H9 (cell line): ENCODE measurements at regions not wholly inside any gene's neighbourhood (a gene's known extent, or its start where the extent isn't known, plus 50 kb on each side); places are given as distances from the start of the nearest gene placed in this dataset.

Experiments used
- DNase-seq: peaks from one replicate; pipeline ENCODE4 v3.0.0-alpha.2; 2017
- H2AFZ ChIP-seq: one replicate; pipeline ENCODE4 v1.6.1; 2013; ENCODE audit warnings: mild to moderate bottlenecking, low read length, control low read depth, moderate library complexity
- H2AK5ac ChIP-seq: 2 replicates; pipeline ENCODE4 v1.6.1; 2013; ENCODE audit warnings: low read length, control low read depth, mixed read lengths; ENCODE audit not compliant: insufficient read length
- H2BK120ac ChIP-seq: one replicate; pipeline ENCODE4 v1.6.1; 2013; ENCODE audit warnings: low read depth, mild to moderate bottlenecking, low read length, control low read depth, inconsistent platforms; ENCODE audit not compliant: poor library complexity, severe bottlenecking
- H2BK12ac ChIP-seq: 2 replicates; pipeline ENCODE4 v1.6.1; 2013; ENCODE audit warnings: low read length, control low read depth, mixed read lengths, low read depth; ENCODE audit not compliant: insufficient read length
- H2BK15ac ChIP-seq: 2 replicates; pipeline ENCODE4 v1.6.1; 2013; ENCODE audit warnings: low read depth, low read length, control low read depth
- H2BK20ac ChIP-seq: one replicate; pipeline ENCODE4 v1.6.1; 2013; ENCODE audit warnings: low read depth, mild to moderate bottlenecking, low read length, control low read depth, inconsistent platforms; ENCODE audit not compliant: poor library complexity, severe bottlenecking
- H2BK5ac ChIP-seq: 2 replicates; pipeline ENCODE4 v1.6.1; 2013; ENCODE audit warnings: low read length, control low read depth, mixed read lengths; ENCODE audit not compliant: insufficient read length
- H3K14ac ChIP-seq: 2 replicates; pipeline ENCODE4 v1.6.1; 2013; ENCODE audit warnings: low read length, control low read depth; ENCODE audit not compliant: insufficient read depth
- H3K18ac ChIP-seq: 2 replicates; pipeline ENCODE4 v1.6.1; 2013; ENCODE audit warnings: low read depth, mild to moderate bottlenecking, mixed read lengths, low read length, control low read depth; ENCODE audit not compliant: insufficient read length
- H3K23ac ChIP-seq: 2 replicates; pipeline ENCODE4 v1.6.1; 2013; ENCODE audit warnings: low read length, control low read depth, mixed read lengths, low read depth; ENCODE audit not compliant: insufficient read length
- H3K23me2 ChIP-seq: 2 replicates; pipeline ENCODE4 v1.6.1; 2013; ENCODE audit warnings: low read depth, mild to moderate bottlenecking, mixed read lengths, low read length, control low read depth; ENCODE audit not compliant: insufficient read length, poor library complexity, severe bottlenecking
- H3K27ac ChIP-seq: 2 replicates; pipeline ENCODE4 v1.5.1; 2013; ENCODE audit warnings: low read length, control low read depth, mixed read lengths, low read depth; ENCODE audit not compliant: insufficient read length
- H3K27me3 ChIP-seq: 2 replicates; pipeline ENCODE4 v1.6.1; 2013; ENCODE audit warnings: low read length, control low read depth, inconsistent platforms; ENCODE audit not compliant: insufficient read depth
- H3K4ac ChIP-seq: 2 replicates; pipeline ENCODE4 v1.6.1; 2013; ENCODE audit warnings: low read depth, mild to moderate bottlenecking, control low read depth, inconsistent platforms, low read length, moderate library complexity
- H3K4me1 ChIP-seq: 2 replicates; pipeline ENCODE4 v1.6.1; 2013; ENCODE audit warnings: low read length, control low read depth, inconsistent platforms; ENCODE audit not compliant: insufficient read depth
- H3K4me2 ChIP-seq: 2 replicates; pipeline ENCODE4 v1.6.1; 2013; ENCODE audit warnings: low read length, control low read depth, mixed read lengths; ENCODE audit not compliant: insufficient read length, insufficient read depth
- H3K56ac ChIP-seq: 2 replicates; pipeline ENCODE4 v1.6.1; 2013; ENCODE audit warnings: low read depth, mild to moderate bottlenecking, mixed read lengths, low read length, control low read depth; ENCODE audit not compliant: insufficient read length
- H3K79me1 ChIP-seq: 2 replicates; pipeline ENCODE4 v1.6.1; 2013; ENCODE audit warnings: low read depth, mild to moderate bottlenecking, moderate library complexity, low read length, control low read depth, inconsistent platforms; ENCODE audit not compliant: insufficient read depth, poor library complexity, severe bottlenecking
- H3K79me2 ChIP-seq: 2 replicates; pipeline ENCODE4 v1.6.1; 2013; ENCODE audit warnings: low read length, control low read depth, inconsistent platforms; ENCODE audit not compliant: insufficient read depth
- H3K9ac ChIP-seq: 2 replicates; pipeline ENCODE4 v1.6.1; 2013; ENCODE audit warnings: low read length, control low read depth, mixed read lengths; ENCODE audit not compliant: insufficient read length; ENCODE audit errors: extremely low read depth
- H3K9me3 ChIP-seq: one replicate; pipeline ENCODE4 v1.6.1; 2013; ENCODE audit warnings: low read depth, low read length, inconsistent platforms; ENCODE audit not compliant: control insufficient read depth
- H3T11ph ChIP-seq: one replicate; pipeline ENCODE4 v1.6.1; 2013; ENCODE audit warnings: mild to moderate bottlenecking, low read length, control low read depth, inconsistent platforms
- H4K20me1 ChIP-seq: one replicate; pipeline ENCODE4 v1.6.1; 2013; ENCODE audit not compliant: control insufficient read depth, insufficient read length, insufficient read depth
- H4K5ac ChIP-seq: 2 replicates; pipeline ENCODE4 v1.6.1; 2013; ENCODE audit warnings: low read depth, mild to moderate bottlenecking, mixed read lengths, low read length, control low read depth; ENCODE audit not compliant: insufficient read length
- H4K8ac ChIP-seq: replicated peaks from 2 replicates; pipeline ENCODE4 v1.6.1; 2013; ENCODE audit warnings: low read length, control low read depth, mixed read lengths, low read depth; ENCODE audit not compliant: insufficient read length
- H4K91ac ChIP-seq: 2 replicates; pipeline ENCODE4 v1.6.1; 2013; ENCODE audit warnings: low read depth, mild to moderate bottlenecking, moderate library complexity, mixed read lengths, low read length, control low read depth; ENCODE audit not compliant: insufficient read length
- H3K27ac Mint-ChIP-seq, 3 experiments: 2 replicates in 2 of 3; 3 replicates in 1 of 3; pipeline ENCODE4 v1.8.0; 2020 to 2021; ENCODE audit warnings: mixed read lengths in 3 of 3, mild to moderate bottlenecking in 1 of 3, moderate library complexity in 1 of 3
- H3K27me3 Mint-ChIP-seq: 2 replicates; pipeline ENCODE4 v1.8.0; 2021; ENCODE audit warnings: low read depth, mild to moderate bottlenecking, moderate library complexity, mixed read lengths
- H3K36me3 Mint-ChIP-seq, 3 experiments: 2 replicates in 2 of 3; 3 replicates in 1 of 3; pipeline ENCODE4 v1.8.0; 2020 to 2021; ENCODE audit warnings: low read depth in 3 of 3, mixed read lengths in 3 of 3; ENCODE audit not compliant: insufficient read depth in 1 of 3
- H3K4me1 Mint-ChIP-seq, 2 experiments: 2 replicates each; pipeline ENCODE4 v1.8.0; 2020; ENCODE audit warnings: mixed read lengths in 2 of 2
- H3K4me3 Mint-ChIP-seq, 2 experiments: 2 replicates in 1 of 2; 3 replicates in 1 of 2; pipeline ENCODE4 v1.8.0; 2020 to 2021; ENCODE audit warnings: mild to moderate bottlenecking in 2 of 2, mixed read lengths in 2 of 2, moderate library complexity in 1 of 2
- H3K9me3 Mint-ChIP-seq, 2 experiments: 2 replicates in 1 of 2; 3 replicates in 1 of 2; pipeline ENCODE4 v1.8.0; 2020; ENCODE audit warnings: mild to moderate bottlenecking in 2 of 2, mixed read lengths in 2 of 2, moderate library complexity in 1 of 2
- CTCF ChIP-seq: fragments of 200-600 bp; sonication (generic); conservative IDR thresholded peaks from 3 replicates; pipeline ENCODE4 v1.8.0; 2021; ENCODE audit warnings: antibody characterized with exemption, mild to moderate bottlenecking
- WGBS: extraction: QIAGEN DNeasy Blood & Tissue Kit; methylation state at CpG from one replicate; pipeline ENCODE4 v1.1.7; 2013; ENCODE audit warnings: missing lambda C conversion rate, low lambda C conversion rate, mixed read lengths; ENCODE audit not compliant: insufficient read length; ENCODE audit errors: extremely low coverage; 5-methylcytosine and 5-hydroxymethylcytosine counted together

GRCh38 chr18:71326826-71327225 lies 1038.0 kb downstream of the SOCS6 start:
- Histone ChIP-seq H3K14ac (no peak overlapping the region), H2BK120ac (no peak overlapping the region), H2BK5ac (no peak overlapping the region), H4K91ac (no peak overlapping the region), H4K20me1 (no peaks in the 10 kb centered on the region), H3K4me2 (no peak overlapping the region), H3K79me2 (no peaks in the 10 kb centered on the region), H3K23ac (no peak overlapping the region), H2BK12ac (no peak overlapping the region), H3K4ac (no peak overlapping the region), H2AK5ac (no peak overlapping the region), H3K27me3 (no peaks in the 10 kb centered on the region), H3T11ph (no peak overlapping the region), H3K23me2 (no peaks in the 10 kb centered on the region), H3K9me3 (no peaks in the 10 kb centered on the region), H3K4me1 (no peaks in the 10 kb centered on the region), H4K5ac (no peak overlapping the region), H2BK15ac (no peak overlapping the region), H4K8ac (no peak overlapping the region), H3K27ac (no peak overlapping the region), H3K79me1 (no peaks in the 10 kb centered on the region), H3K56ac (no peak overlapping the region), H2AFZ (no peak overlapping the region), H3K9ac (no peak overlapping the region), H2BK20ac (no peak overlapping the region), H3K18ac (no peak overlapping the region)
- Mint-ChIP-seq H3K4me1 (peaks cover 3 to 13% of the 10 kb centered on the region in 2 experiments; a peak in 2 of 4 replicates), H3K27me3 (peaks cover 36% of the 10 kb centered on the region), H3K4me3 (no peak overlapping the region), H3K27ac (no peak overlapping the region), H3K36me3 (no peaks in the 10 kb centered on the region), H3K9me3 (no peaks in the 10 kb centered on the region)
- TF ChIP-seq CTCF, result no peak
- no CpG with 5 or more reads among the region's 3 CpGs for WGBS
- DNase-seq, result peak; percentile 31
